Tibial artery (tissue), 4 donors: ENCODE measurements at regions not wholly inside any gene's neighbourhood (a gene's known extent, or its start where the extent isn't known, plus 50 kb on each side); places are given as distances from the start of the nearest gene placed in this dataset.
"Not testable (repeated sequence)": the region's sequence is repeated elsewhere in the genome, so short reads cannot be mapped to it uniquely, and the experiment has no call there.

Source experiments
- DNase-seq, 2 donors: peaks; one replicate each; pipeline ENCODE4 v3.0.0-alpha.2; 2019
- H3K27ac ChIP-seq, 2 donors: fragments of 200-600 bp; sonication (generic) in 1 of 2; 1 replicate in 1 of 2; 2 replicates in 1 of 2; pipeline ENCODE4 v1.5.1; 2018 to 2019; ENCODE audit warnings: mild to moderate bottlenecking in 1 of 2
- H3K27me3 ChIP-seq, 2 donors: fragments of 200-600 bp; sonication (generic) in 1 of 2; one replicate each; pipeline versions ENCODE4 v1.5.1 to v1.6.0; 2016 to 2019
- H3K36me3 ChIP-seq, 3 donors: fragments of 200-600 bp; sonication (generic) in 2 of 3; one replicate each; pipeline ENCODE4 v1.5.1; 2016 to 2019; ENCODE audit warnings: mild to moderate bottlenecking in 2 of 3
- H3K4me1 ChIP-seq, 4 donors: fragments of 200-600 bp; sonication (generic) in 2 of 4; 1 replicate in 3 of 4; 2 replicates in 1 of 4; pipeline ENCODE4 v1.5.1; 2016 to 2019
- H3K4me3 ChIP-seq, 2 donors: fragments of 200-600 bp; sonication (generic) in 1 of 2; 1 replicate in 1 of 2; 2 replicates in 1 of 2; pipeline ENCODE4 v1.5.1; 2018 to 2019; ENCODE audit warnings: mild to moderate bottlenecking in 2 of 2
- H3K9me3 ChIP-seq, 3 donors: fragments of 200-600 bp; sonication (generic) in 1 of 3; one replicate each; pipeline ENCODE4 v1.5.1; 2016 to 2019
- CTCF ChIP-seq, 2 experiments: fragments of 200-600 bp in 1 of 2; fragments of 450-650 bp in 1 of 2; IDR thresholded peaks; one replicate each; pipeline ENCODE4 v1.5.1; 2017 to 2019; ENCODE audit warnings: antibody characterized with exemption in 2 of 2, mild to moderate bottlenecking in 1 of 2, moderate library complexity in 1 of 2
- intact Hi-C: fragments of 100-400 bp; cut with DNase I; formaldehyde crosslinking; loops from one replicate; pipeline ENCODE4 v1.15.0; 2023; ENCODE audit warnings: low total_unique reads

GRCh38 chr13:50393628-50394027 is 378.4 kb downstream of the KCNRG start:
- H3K27ac ChIP-seq: no peak overlapping the region
- no peak overlapping the region for H3K4me3 ChIP-seq
- TF ChIP-seq CTCF (IDR thresholded peaks at IDR 0.05): no peak
- no peaks in the 10 kb centered on the region for H3K36me3 ChIP-seq
- no peaks in the 10 kb centered on the region for H3K9me3 ChIP-seq
- H3K27me3 ChIP-seq: no peaks in the 10 kb centered on the region
- no peaks in the 10 kb centered on the region for H3K4me1 ChIP-seq
- intact Hi-C loops: no loop called here
- DNase-seq: no peak

GRCh38 chr13:50396001-50396400 is 380.8 kb downstream of the KCNRG start:
- Histone ChIP-seq H3K27me3 (no peaks in the 10 kb centered on the region), H3K36me3 (no peaks in the 10 kb centered on the region), H3K9me3 (no peaks in the 10 kb centered on the region), H3K4me3 (no peak overlapping the region), H3K27ac (no peak overlapping the region), H3K4me1 (peaks cover 0 to 9% (median 3%) of the 10 kb centered on the region in 4 donors)
- intact Hi-C loops: no loop called here
- no peak for DNase-seq
- TF ChIP-seq CTCF (IDR thresholded peaks at IDR 0.05): no peak

GRCh38 chr13:50396618-50397017 is 381.4 kb downstream of the KCNRG start:
- H3K4me3 ChIP-seq, H3K27me3 ChIP-seq, H3K4me1 ChIP-seq, H3K27ac ChIP-seq, intact Hi-C loops, DNase-seq, H3K9me3 ChIP-seq, H3K36me3 ChIP-seq: not testable (repeated sequence)

GRCh38 chr13:50400035-50400726 is 384.9 kb downstream of the KCNRG start:
- Histone ChIP-seq H3K36me3 (no peaks in the 10 kb centered on the region), H3K4me3 (no peak overlapping the region), H3K9me3 (no peaks in the 10 kb centered on the region), H3K27me3 (no peaks in the 10 kb centered on the region), H3K27ac (no peak overlapping the region), H3K4me1 (peaks cover 0 to 9% (median 3%) of the 10 kb centered on the region in 4 donors)
- intact Hi-C loops: no loop called here
- no peak for TF ChIP-seq CTCF (IDR thresholded peaks at IDR 0.05)
- no peak for DNase-seq

GRCh38 chr13:50401049-50401505 is 385.8 kb downstream of the KCNRG start:
- Histone ChIP-seq H3K36me3 (no peaks in the 10 kb centered on the region), H3K27ac (no peak overlapping the region), H3K27me3 (no peaks in the 10 kb centered on the region), H3K4me1 (peaks cover 0 to 9% (median 3%) of the 10 kb centered on the region in 4 donors), H3K4me3 (no peak overlapping the region), H3K9me3 (no peaks in the 10 kb centered on the region)
- intact Hi-C loops: no loop called here
- TF ChIP-seq CTCF (IDR thresholded peaks at IDR 0.05): no peak
- no peak for DNase-seq

- no peak for DNase-seq
- H3K4me3 ChIP-seq: no peak overlapping the region
- intact Hi-C loops: no loop called here
- H3K36me3 ChIP-seq: no peaks in the 10 kb centered on the region
- no peak overlapping the region for H3K27ac ChIP-seq
- no peak for TF ChIP-seq CTCF (IDR thresholded peaks at IDR 0.05)
- H3K9me3 ChIP-seq: no peaks in the 10 kb centered on the region
- no peaks in the 10 kb centered on the region for H3K27me3 ChIP-seq
- peaks cover 0 to 9% (median 3%) of the 10 kb centered on the region in 4 donors for H3K4me1 ChIP-seq
Measured at GRCh38 chr13:50401721-50402465, 386.6 kb downstream of the KCNRG start.
